Breast epithelium (tissue), 4 donors: ENCODE measurements at regions not wholly inside any gene's neighbourhood (a gene's known extent, or its start where the extent isn't known, plus 50 kb on each side); places are given as distances from the start of the nearest gene placed in this dataset.
A peak's percentile ranks its signal among the peaks of the same experiment; 100 is the strongest.

ENCODE experiments used
- DNase-seq, 2 donors: peaks; one replicate each; pipeline ENCODE4 v3.0.0-alpha.2; 2019; ENCODE audit warnings: low spot score in 2 of 2
- H3K27ac ChIP-seq, 2 donors: fragments of 200-600 bp; sonication (generic) in 1 of 2; one replicate each; pipeline ENCODE4 v1.5.1; 2016 to 2019; ENCODE audit warnings: mild to moderate bottlenecking in 1 of 2
- H3K27me3 ChIP-seq, 2 donors: fragments of 200-600 bp; sonication (generic) in 1 of 2; one replicate each; pipeline versions ENCODE4 v1.5.1 to v1.6.0; 2017 to 2019; ENCODE audit warnings: control low read depth in 1 of 2, mild to moderate bottlenecking in 1 of 2
- H3K36me3 ChIP-seq: fragments of 200-600 bp; one replicate; pipeline ENCODE4 v1.5.1; 2019
- H3K4me1 ChIP-seq, 2 donors: fragments of 200-600 bp; sonication (generic); one replicate each; pipeline ENCODE4 v1.5.1; 2016 to 2019; ENCODE audit warnings: control low read depth in 1 of 2
- H3K4me3 ChIP-seq, 3 donors: fragments of 200-600 bp; sonication (generic); 1 replicate in 2 of 3; 2 replicates in 1 of 3; pipeline ENCODE4 v1.5.1; 2016 to 2019; ENCODE audit warnings: mild to moderate bottlenecking in 3 of 3, moderate library complexity in 2 of 3
- H3K9me3 ChIP-seq, 2 donors: fragments of 200-600 bp; sonication (generic) in 1 of 2; one replicate each; pipeline ENCODE4 v1.5.1; 2016 to 2019; ENCODE audit warnings: control low read depth in 1 of 2
- CTCF ChIP-seq, 3 donors: fragments of 450-650 bp; IDR thresholded peaks; one replicate each; pipeline ENCODE4 v1.5.1; 2016 to 2017; ENCODE audit warnings: antibody characterized with exemption in 3 of 3, mild to moderate bottlenecking in 3 of 3, moderate library complexity in 3 of 3
- POLR2A ChIP-seq: fragments of 450-650 bp; IDR thresholded peaks from one replicate; pipeline ENCODE4 v1.6.1; 2016; ENCODE audit warnings: antibody characterized with exemption, mild to moderate bottlenecking, moderate library complexity
- POLR2AphosphoS5 ChIP-seq, 3 donors: sonication (generic); formaldehyde crosslinking; IDR thresholded peaks; one replicate each; pipeline ENCODE4 v1.6.1; 2017; ENCODE audit warnings: antibody characterized with exemption in 3 of 3
- intact Hi-C: fragments of 100-400 bp; cut with DNase I; formaldehyde crosslinking; loops from one replicate; pipeline ENCODE4 v1.15.1; 2023; ENCODE audit warnings: low total_unique reads

GRCh38 chr7:15016766-15017165 lies 114.2 kb upstream of the DGKB start:
- Histone ChIP-seq H3K27ac (no peak overlapping the region), H3K36me3 (no peaks in the 10 kb centered on the region), H3K4me1 (no peaks in the 10 kb centered on the region), H3K4me3 (no peak overlapping the region), H3K9me3 (no peaks in the 10 kb centered on the region), H3K27me3 (no peaks in the 10 kb centered on the region)
- DNase-seq, result no peak
- TF ChIP-seq POLR2AphosphoS5 (IDR thresholded peaks at IDR 0.05) (no peak), POLR2A (no peak), CTCF (IDR thresholded peaks at IDR 0.05) (no peak)
- intact Hi-C loops, result loop anchor here (2.0 kb wide), 1 partner anchor 42 kb away; no protein-coding TSS in a partner anchor

GRCh38 chr7:15016315-15016667 lies 113.7 kb upstream of the DGKB start:
- intact Hi-C loops, result loop anchor here (2.0 kb wide), 1 partner anchor 41 kb away; no protein-coding TSS in a partner anchor
- Histone ChIP-seq H3K36me3 (no peaks in the 10 kb centered on the region), H3K4me3 (no peak overlapping the region), H3K4me1 (no peaks in the 10 kb centered on the region), H3K9me3 (no peaks in the 10 kb centered on the region), H3K27me3 (no peaks in the 10 kb centered on the region), H3K27ac (no peak overlapping the region)
- DNase-seq, result no peak
- no peak for TF ChIP-seq CTCF (IDR thresholded peaks at IDR 0.05)

GRCh38 chr7:15015545-15016314 lies 113.2 kb upstream of the DGKB start:
- peak overlapping the region in 2 of 3 donors; percentile 20 to 40 for H3K4me3 ChIP-seq
- H3K4me1 ChIP-seq, result no peaks in the 10 kb centered on the region
- H3K27me3 ChIP-seq, result no peaks in the 10 kb centered on the region
- no peaks in the 10 kb centered on the region for H3K36me3 ChIP-seq
- peak; percentile 44 to 60 (median 55) for TF ChIP-seq CTCF (IDR thresholded peaks at IDR 0.05)
- no peak for TF ChIP-seq POLR2A
- TF ChIP-seq POLR2AphosphoS5 (IDR thresholded peaks at IDR 0.05), result no peak
- DNase-seq, result no peak
- H3K27ac ChIP-seq, result no peak overlapping the region
- intact Hi-C loops, result loop anchor here (2.0 kb wide), 1 partner anchor 41 kb away; no protein-coding TSS in a partner anchor
- no peaks in the 10 kb centered on the region for H3K9me3 ChIP-seq

GRCh38 chr7:15012135-15012534 lies 109.6 kb upstream of the DGKB start:
- DNase-seq, result no peak

More at GRCh38 chr7:15012135-15012534, 109.6 kb upstream of the DGKB start:
- TF ChIP-seq CTCF (IDR thresholded peaks at IDR 0.05) (no peak), POLR2AphosphoS5 (IDR thresholded peaks at IDR 0.05) (no peak), POLR2A (no peak)
- no peaks in the 10 kb centered on the region for H3K27me3 ChIP-seq
- H3K9me3 ChIP-seq, result no peaks in the 10 kb centered on the region
- no peak overlapping the region for H3K4me3 ChIP-seq
- intact Hi-C loops, result no loop called here
- H3K36me3 ChIP-seq, result no peaks in the 10 kb centered on the region
- no peak overlapping the region for H3K27ac ChIP-seq
- H3K4me1 ChIP-seq, result no peaks in the 10 kb centered on the region
